ENCODE measurements at regions not wholly inside any gene's neighbourhood (a gene's known extent, or its start where the extent isn't known, plus 50 kb on each side); places are given as distances from the start of the nearest gene placed in this dataset.

GRCh38 chr7:115578576-115578975 lies 452.0 kb downstream of the TFEC start:
- TF ChIP-seq CTCF (IDR thresholded peaks at IDR 0.05; ENCODE audit: low read length) (no peak), EZH2 (optimal IDR thresholded peaks at IDR 0.05; ENCODE audit: low read depth, low read length) (no peak), EZH2phosphoT487 (IDR thresholded peaks at IDR 0.05; ENCODE audit: low read length) (no peak)
